GM12875 (cell line): ENCODE measurements at regions not wholly inside any gene's neighbourhood (a gene's known extent, or its start where the extent isn't known, plus 50 kb on each side); places are given as distances from the start of the nearest gene placed in this dataset.
A peak's percentile ranks its signal among the peaks of the same experiment; 100 is the strongest.
"Not testable (repeated sequence)": the region's sequence is repeated elsewhere in the genome, so short reads cannot be mapped to it uniquely, and the experiment has no call there.

Source experiments
- H3K4me3 ChIP-seq: one replicate; pipeline ENCODE4 v1.5.1; 2011; ENCODE audit warnings: low read depth, low read length, control low read depth
- CTCF ChIP-seq: IDR thresholded peaks from 2 replicates; pipeline ENCODE4 v1.5.1; 2011; ENCODE audit warnings: low read depth, mild to moderate bottlenecking, control low read depth, inconsistent platforms, low read length, moderate library complexity, borderline replicate concordance; ENCODE audit not compliant: insufficient read depth

- peak; percentile 29; the same call in 1 of the 2 replicates for TF ChIP-seq CTCF
- H3K4me3 ChIP-seq, result no peak overlapping the region
Measured at GRCh38 chr2:90207454-90208058, 1516.1 kb downstream of the RPIA start.

- no peak overlapping the region for H3K4me3 ChIP-seq
- no peak for TF ChIP-seq CTCF
Measured at GRCh38 chr2:90209009-90209408, 1517.5 kb downstream of the RPIA start.

GRCh38 chr2:90209806-90210205 lies 1518.3 kb downstream of the RPIA start:
- no peak for TF ChIP-seq CTCF
- no peak overlapping the region for H3K4me3 ChIP-seq

- not testable (repeated sequence) for H3K4me3 ChIP-seq
Measured at GRCh38 chr2:90215880-90216279, 1524.4 kb downstream of the RPIA start.

GRCh38 chr2:90216801-90217200 lies 1525.3 kb downstream of the RPIA start:
- H3K4me3 ChIP-seq, result not testable (repeated sequence)

GRCh38 chr2:90218534-90218933 lies 1527.1 kb downstream of the RPIA start:
- not testable (repeated sequence) for H3K4me3 ChIP-seq

GRCh38 chr2:90220623-90221299 lies 1529.3 kb downstream of the RPIA start:
- H3K4me3 ChIP-seq, result not testable (repeated sequence)

GRCh38 chr2:90221300-90221651 lies 1529.8 kb downstream of the RPIA start:
- TF ChIP-seq CTCF, result no peak
- no peak overlapping the region for H3K4me3 ChIP-seq

- H3K4me3 ChIP-seq, result not testable (repeated sequence)
Measured at GRCh38 chr2:90224767-90225166, 1533.3 kb downstream of the RPIA start.

- H3K4me3 ChIP-seq, result not testable (repeated sequence)
- TF ChIP-seq CTCF, result 0 out of 2 replicates have a peak, but pooled peaks have one; percentile 0
Measured at GRCh38 chr2:90226465-90227072, 1535.1 kb downstream of the RPIA start.

GRCh38 chr2:90231199-90231598 lies 1539.7 kb downstream of the RPIA start:
- not testable (repeated sequence) for H3K4me3 ChIP-seq

GRCh38 chr2:90235452-90235851 lies 1544.0 kb downstream of the RPIA start:
- H3K4me3 ChIP-seq, result not testable (repeated sequence)
